DND-41 (cell line): ENCODE measurements at regions not wholly inside any gene's neighbourhood (a gene's known extent, or its start where the extent isn't known, plus 50 kb on each side); places are given as distances from the start of the nearest gene placed in this dataset.

Experiments used
- ATAC-seq: fragments of 200-7000 bp; cut with Tn5 transposase; 3 replicates; pipeline ENCODE4 v1.9.1; 2021; ENCODE audit warnings: low read depth; ENCODE audit not compliant: insufficient read depth
- DNase-seq: peaks from one replicate; pipeline ENCODE4 v3.0.0-alpha.2; 2020
- H2AFZ ChIP-seq: 2 replicates; pipeline ENCODE4 v1.6.0; 2012; ENCODE audit warnings: low read depth, low read length
- H3K27ac ChIP-seq: 2 replicates; pipeline ENCODE4 v1.5.1; 2012; ENCODE audit warnings: low read length, inconsistent platforms
- H3K27me3 ChIP-seq: fragments of 200-600 bp; sonication (generic); 2 replicates; pipeline ENCODE4 v1.6.0; 2012; ENCODE audit warnings: low read length, mild to moderate bottlenecking, inconsistent platforms; ENCODE audit not compliant: insufficient read depth, poor library complexity
- H3K36me3 ChIP-seq: 2 replicates; pipeline ENCODE4 v1.5.1; 2012; ENCODE audit warnings: low read length, inconsistent platforms; ENCODE audit not compliant: insufficient read depth
- H3K4me1 ChIP-seq: 2 replicates; pipeline ENCODE4 v1.5.1; 2012; ENCODE audit warnings: mild to moderate bottlenecking, low read length; ENCODE audit not compliant: insufficient read depth
- H3K4me2 ChIP-seq: 2 replicates; pipeline ENCODE4 v1.6.0; 2012; ENCODE audit warnings: mild to moderate bottlenecking, moderate library complexity, low read length, inconsistent platforms; ENCODE audit not compliant: insufficient read depth
- H3K4me3 ChIP-seq, 2 experiments: fragments of 200-600 bp in 1 of 2; shearing (Covaris generic) in 1 of 2; 2 replicates each; pipeline ENCODE4 v1.5.1; 2012 to 2016; ENCODE audit warnings: inconsistent platforms in 2 of 2, low read length in 2 of 2, mild to moderate bottlenecking in 2 of 2, low read depth in 1 of 2, moderate library complexity in 1 of 2
- H3K79me2 ChIP-seq: 2 replicates; pipeline ENCODE4 v1.6.0; 2012; ENCODE audit warnings: low read length, inconsistent platforms; ENCODE audit not compliant: insufficient read depth
- H3K9ac ChIP-seq: 2 replicates; pipeline ENCODE4 v1.6.0; 2012; ENCODE audit warnings: low read depth, mild to moderate bottlenecking, inconsistent platforms, low read length, moderate library complexity
- H3K9me3 ChIP-seq: 2 replicates; pipeline ENCODE4 v1.5.1; 2012; ENCODE audit warnings: low read length, moderate library complexity, mild to moderate bottlenecking, inconsistent platforms; ENCODE audit not compliant: insufficient read depth, severe bottlenecking
- H4K20me1 ChIP-seq: 2 replicates; pipeline ENCODE4 v1.6.0; 2012; ENCODE audit warnings: low read length; ENCODE audit not compliant: insufficient read depth
- EZH2 ChIP-seq: IDR thresholded peaks from 3 replicates; pipeline ENCODE4 v1.6.1; 2012; ENCODE audit warnings: borderline replicate concordance, low read depth, mild to moderate bottlenecking, moderate library complexity, low read length, inconsistent platforms; ENCODE audit not compliant: severe bottlenecking
- TF ChIP-seq, protein P1 (sequence below): IDR thresholded peaks from 2 replicates; pipeline ENCODE4 v1.5.1; 2012; ENCODE audit warnings: borderline replicate concordance, low read length, moderate library complexity, mild to moderate bottlenecking; ENCODE audit not compliant: poor library complexity, severe bottlenecking; ENCODE audit errors: extremely low read depth

DNA sequence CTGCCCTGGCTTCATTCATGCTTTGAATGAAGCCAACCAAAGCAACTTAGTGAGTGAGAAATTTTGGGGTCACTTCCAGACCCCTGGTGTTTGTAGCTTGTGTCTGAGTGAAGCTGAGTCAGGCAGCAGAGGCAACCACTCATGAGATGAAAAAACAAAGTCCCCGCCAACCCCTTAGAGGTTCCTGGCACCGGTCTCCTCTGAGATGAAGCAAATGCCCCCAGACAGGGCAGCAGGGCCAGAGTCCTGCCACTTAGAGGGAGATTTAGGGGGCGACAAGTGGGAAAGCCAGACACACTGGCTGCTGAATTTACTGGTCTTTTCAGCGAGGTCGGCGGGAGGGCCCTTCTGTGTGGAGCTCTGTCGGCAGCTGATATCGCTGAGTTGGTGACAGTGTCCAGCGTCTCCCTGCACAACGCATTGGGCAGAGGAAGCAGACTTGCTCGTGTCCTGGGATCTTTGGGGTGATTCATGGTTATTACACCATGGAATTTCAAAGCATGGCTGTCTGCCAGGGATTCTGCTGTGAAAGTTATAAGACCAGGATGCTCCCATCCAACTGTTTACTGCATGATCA lies 482.6 kb downstream of the MIAT start:
- Histone ChIP-seq H3K4me1 (no peaks in the 10 kb centered on the region), H3K9ac (no peak overlapping the region), H2AFZ (no peak overlapping the region), H4K20me1 (no peaks in the 10 kb centered on the region), H3K27me3 (peaks cover 16% of the 10 kb centered on the region), H3K9me3 (no peaks in the 10 kb centered on the region), H3K4me3 (no peak overlapping the region), H3K36me3 (no peaks in the 10 kb centered on the region), H3K79me2 (no peaks in the 10 kb centered on the region), H3K27ac (no peak overlapping the region), H3K4me2 (no peak overlapping the region)
- no peak for DNase-seq
- ATAC-seq: no peak
- TF ChIP-seq, protein P1, sequence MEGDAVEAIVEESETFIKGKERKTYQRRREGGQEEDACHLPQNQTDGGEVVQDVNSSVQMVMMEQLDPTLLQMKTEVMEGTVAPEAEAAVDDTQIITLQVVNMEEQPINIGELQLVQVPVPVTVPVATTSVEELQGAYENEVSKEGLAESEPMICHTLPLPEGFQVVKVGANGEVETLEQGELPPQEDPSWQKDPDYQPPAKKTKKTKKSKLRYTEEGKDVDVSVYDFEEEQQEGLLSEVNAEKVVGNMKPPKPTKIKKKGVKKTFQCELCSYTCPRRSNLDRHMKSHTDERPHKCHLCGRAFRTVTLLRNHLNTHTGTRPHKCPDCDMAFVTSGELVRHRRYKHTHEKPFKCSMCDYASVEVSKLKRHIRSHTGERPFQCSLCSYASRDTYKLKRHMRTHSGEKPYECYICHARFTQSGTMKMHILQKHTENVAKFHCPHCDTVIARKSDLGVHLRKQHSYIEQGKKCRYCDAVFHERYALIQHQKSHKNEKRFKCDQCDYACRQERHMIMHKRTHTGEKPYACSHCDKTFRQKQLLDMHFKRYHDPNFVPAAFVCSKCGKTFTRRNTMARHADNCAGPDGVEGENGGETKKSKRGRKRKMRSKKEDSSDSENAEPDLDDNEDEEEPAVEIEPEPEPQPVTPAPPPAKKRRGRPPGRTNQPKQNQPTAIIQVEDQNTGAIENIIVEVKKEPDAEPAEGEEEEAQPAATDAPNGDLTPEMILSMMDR: no peak
- no peak for TF ChIP-seq EZH2

DNA sequence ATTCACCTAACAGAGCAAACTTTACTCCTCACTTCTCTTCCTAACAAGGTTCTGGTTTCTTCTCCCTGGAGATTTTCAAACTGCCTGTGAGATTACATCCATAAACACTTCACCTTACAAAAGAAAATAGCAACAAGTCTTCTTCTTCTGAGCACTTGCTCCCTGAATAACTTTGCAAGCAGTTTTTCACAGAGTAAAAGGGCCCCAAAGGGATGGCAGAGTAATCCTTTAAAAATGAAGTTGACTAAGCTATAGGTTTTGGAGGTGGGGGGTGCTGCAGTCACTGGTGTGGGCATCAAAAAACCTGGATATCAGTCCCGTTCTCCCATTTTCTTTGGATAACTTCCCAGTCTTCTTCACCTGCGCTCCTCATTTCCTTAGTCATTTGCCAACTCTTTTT lies 484.9 kb downstream of the MIAT start:
- peaks cover 16% of the 10 kb centered on the region for H3K27me3 ChIP-seq
- H3K4me3 ChIP-seq: no peak overlapping the region
- no peak overlapping the region for H3K9ac ChIP-seq
- H3K79me2 ChIP-seq: no peaks in the 10 kb centered on the region
- no peak overlapping the region for H3K4me2 ChIP-seq
- no peak for DNase-seq
- no peaks in the 10 kb centered on the region for H3K9me3 ChIP-seq
- no peaks in the 10 kb centered on the region for H3K4me1 ChIP-seq
- ATAC-seq: no peak
- no peak overlapping the region for H2AFZ ChIP-seq
- TF ChIP-seq, protein P1: no peak
- no peak for TF ChIP-seq EZH2
- H4K20me1 ChIP-seq: no peaks in the 10 kb centered on the region
- H3K36me3 ChIP-seq: no peaks in the 10 kb centered on the region
- no peak overlapping the region for H3K27ac ChIP-seq

DNA sequence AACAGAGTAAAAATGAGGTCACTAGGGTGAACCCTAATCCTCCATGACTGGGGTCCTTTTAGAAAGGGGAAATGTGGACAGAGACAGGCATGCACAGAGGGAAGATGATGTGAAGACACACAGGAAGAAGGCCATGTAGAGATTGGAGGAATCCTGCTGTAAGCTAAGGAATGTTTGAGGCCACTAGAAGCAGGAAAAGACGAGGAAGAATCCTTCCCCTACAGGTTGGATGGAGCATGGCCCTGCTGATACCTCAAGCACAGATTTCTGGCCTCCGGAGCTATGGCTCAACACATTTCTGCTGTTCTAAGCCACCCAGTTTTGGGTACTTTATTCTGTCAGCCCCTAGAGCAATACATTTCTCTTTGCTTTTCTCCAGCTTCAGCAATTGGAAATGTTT lies 486.9 kb downstream of the MIAT start:
- ATAC-seq: no peak
- H3K9ac ChIP-seq: no peak overlapping the region
- TF ChIP-seq, protein P1: no peak
- TF ChIP-seq EZH2: no peak
- no peaks in the 10 kb centered on the region for H3K4me1 ChIP-seq
- H4K20me1 ChIP-seq: no peaks in the 10 kb centered on the region
- peaks cover 14% of the 10 kb centered on the region for H3K27me3 ChIP-seq
- no peak for DNase-seq
- no peaks in the 10 kb centered on the region for H3K9me3 ChIP-seq
- no peaks in the 10 kb centered on the region for H3K79me2 ChIP-seq
- no peak overlapping the region for H3K27ac ChIP-seq
- no peak overlapping the region for H3K4me3 ChIP-seq
- no peak overlapping the region for H3K4me2 ChIP-seq
- H3K36me3 ChIP-seq: no peaks in the 10 kb centered on the region
- H2AFZ ChIP-seq: no peak overlapping the region
